ENCODE measurements at regions not wholly inside any gene's neighbourhood (a gene's known extent, or its start where the extent isn't known, plus 50 kb on each side); places are given as distances from the start of the nearest gene placed in this dataset.

DNA sequence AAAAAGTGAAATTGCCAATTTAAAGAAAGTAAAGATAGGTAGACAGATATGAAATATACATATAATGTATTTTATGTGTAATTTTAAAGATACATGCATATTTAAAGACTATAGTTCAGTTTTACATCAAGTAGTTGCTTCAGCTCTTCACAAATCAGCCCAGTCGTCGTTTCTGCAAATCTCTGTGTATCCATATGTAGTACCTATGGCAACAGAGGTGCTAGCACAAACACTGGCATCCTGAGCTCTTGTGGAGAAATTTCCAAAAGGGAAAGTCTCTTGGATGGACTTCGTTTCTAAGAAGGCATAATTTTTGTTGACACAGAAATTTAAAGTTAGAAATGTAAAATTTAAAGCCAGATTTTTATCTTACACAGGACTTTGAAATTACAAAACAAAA lies 1284.7 kb downstream of the ROBO1 start:
- H3K4me3 ChIP-seq (replicated peaks; ENCODE audit: low read depth, low read length): no peak overlapping the region
- TF ChIP-seq, protein P1, sequence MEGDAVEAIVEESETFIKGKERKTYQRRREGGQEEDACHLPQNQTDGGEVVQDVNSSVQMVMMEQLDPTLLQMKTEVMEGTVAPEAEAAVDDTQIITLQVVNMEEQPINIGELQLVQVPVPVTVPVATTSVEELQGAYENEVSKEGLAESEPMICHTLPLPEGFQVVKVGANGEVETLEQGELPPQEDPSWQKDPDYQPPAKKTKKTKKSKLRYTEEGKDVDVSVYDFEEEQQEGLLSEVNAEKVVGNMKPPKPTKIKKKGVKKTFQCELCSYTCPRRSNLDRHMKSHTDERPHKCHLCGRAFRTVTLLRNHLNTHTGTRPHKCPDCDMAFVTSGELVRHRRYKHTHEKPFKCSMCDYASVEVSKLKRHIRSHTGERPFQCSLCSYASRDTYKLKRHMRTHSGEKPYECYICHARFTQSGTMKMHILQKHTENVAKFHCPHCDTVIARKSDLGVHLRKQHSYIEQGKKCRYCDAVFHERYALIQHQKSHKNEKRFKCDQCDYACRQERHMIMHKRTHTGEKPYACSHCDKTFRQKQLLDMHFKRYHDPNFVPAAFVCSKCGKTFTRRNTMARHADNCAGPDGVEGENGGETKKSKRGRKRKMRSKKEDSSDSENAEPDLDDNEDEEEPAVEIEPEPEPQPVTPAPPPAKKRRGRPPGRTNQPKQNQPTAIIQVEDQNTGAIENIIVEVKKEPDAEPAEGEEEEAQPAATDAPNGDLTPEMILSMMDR (IDR thresholded peaks at IDR 0.05; ENCODE audit: low read depth, low read length, missing control alignments): no peak
- DNase-seq (ENCODE audit: extremely low read depth, low read depth): no peak

DNA sequence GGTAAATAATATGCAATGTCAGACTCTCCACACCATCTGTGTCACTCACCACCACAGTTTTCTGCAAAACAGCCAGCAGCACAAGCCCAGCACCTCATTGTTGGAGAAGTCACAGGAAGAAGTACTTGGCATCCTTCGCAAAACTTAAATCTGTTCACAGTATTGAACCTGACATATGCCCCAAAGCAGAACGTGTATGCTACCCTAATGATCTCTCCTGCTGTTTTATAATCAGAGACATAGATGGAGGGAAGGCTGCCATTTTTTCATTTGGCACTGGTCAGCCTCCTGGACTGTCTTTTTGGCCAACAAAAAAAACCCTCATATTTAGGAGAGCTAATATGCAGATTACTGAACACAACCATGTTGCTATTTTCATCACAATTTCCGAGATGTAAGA lies 1272.9 kb downstream of the ROBO1 start:
- TF ChIP-seq, protein P1 (IDR thresholded peaks at IDR 0.05; ENCODE audit: low read depth, low read length, missing control alignments): no peak
- DNase-seq (ENCODE audit: extremely low read depth, low read depth): no peak
- H3K4me3 ChIP-seq (replicated peaks; ENCODE audit: low read depth, low read length): no peak overlapping the region

DNA sequence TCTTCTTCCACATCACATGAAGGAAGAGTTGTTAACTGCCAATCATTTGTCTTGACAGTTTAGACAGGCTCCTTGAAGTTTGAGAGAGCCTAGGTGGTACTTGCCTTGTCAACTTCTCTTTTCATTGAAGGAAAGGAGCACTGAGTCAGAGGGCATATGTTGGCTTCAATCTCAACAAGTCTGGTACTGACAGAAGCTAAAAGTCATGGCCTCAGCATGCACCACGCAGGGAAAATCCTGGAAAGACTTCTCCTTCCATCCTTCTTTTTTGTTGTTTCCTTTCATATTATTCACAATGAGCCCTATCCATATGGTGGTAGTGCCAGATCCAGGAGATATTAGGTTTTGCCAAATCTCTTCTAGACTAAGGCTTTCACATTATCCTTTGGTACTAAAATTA lies 1272.5 kb downstream of the ROBO1 start:
- DNase-seq (ENCODE audit: extremely low read depth, low read depth): no peak
- TF ChIP-seq, protein P1 (IDR thresholded peaks at IDR 0.05; ENCODE audit: low read depth, low read length, missing control alignments): no peak
- H3K4me3 ChIP-seq (replicated peaks; ENCODE audit: low read depth, low read length): no peak overlapping the region

DNA sequence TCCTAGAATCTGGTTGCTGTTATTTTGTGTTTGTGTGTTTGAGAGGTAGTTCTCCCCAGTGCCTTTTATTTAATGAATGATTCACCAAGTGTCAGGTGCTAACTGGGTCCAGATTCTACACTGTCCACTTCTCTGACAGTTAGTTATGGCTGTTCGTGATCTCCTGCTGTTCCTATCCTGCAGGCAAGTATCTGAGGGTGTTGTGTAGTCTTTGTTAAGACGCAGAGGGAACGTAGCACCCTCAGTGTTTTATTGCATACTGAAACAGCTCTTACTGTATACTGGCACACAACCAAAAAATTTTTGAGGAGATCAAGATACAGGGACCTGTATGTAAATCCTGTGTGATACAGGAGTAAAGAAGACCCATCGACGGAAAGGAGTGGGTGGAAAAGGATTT lies 1271.3 kb downstream of the ROBO1 start:
- no peak overlapping the region for H3K4me3 ChIP-seq (replicated peaks; ENCODE audit: low read depth, low read length)
- TF ChIP-seq, protein P1 (IDR thresholded peaks at IDR 0.05; ENCODE audit: low read depth, low read length, missing control alignments): no peak
- DNase-seq (ENCODE audit: extremely low read depth, low read depth): no peak

DNA sequence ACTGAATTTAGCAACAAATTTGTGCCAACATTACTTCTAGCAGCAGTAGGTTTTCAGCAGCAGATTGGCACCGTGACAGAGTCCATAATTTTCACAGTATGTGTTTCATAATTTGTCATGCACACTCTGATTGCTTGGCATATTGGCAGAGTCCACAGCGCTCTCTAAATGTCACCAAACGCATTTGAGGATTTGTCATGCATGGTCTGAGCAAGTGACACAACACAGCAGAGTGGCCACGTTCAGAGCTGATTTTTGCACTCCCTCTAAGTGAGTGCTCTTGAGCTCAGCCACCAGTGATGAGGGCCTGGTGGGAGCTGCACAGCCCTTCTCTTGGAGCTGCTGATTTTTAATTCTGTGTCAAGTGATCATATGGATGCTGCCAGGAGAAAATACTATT lies 1270.8 kb downstream of the ROBO1 start:
- no peak for DNase-seq (ENCODE audit: extremely low read depth, low read depth)
- no peak overlapping the region for H3K4me3 ChIP-seq (replicated peaks; ENCODE audit: low read depth, low read length)
- TF ChIP-seq, protein P1 (IDR thresholded peaks at IDR 0.05; ENCODE audit: low read depth, low read length, missing control alignments): no peak

DNA sequence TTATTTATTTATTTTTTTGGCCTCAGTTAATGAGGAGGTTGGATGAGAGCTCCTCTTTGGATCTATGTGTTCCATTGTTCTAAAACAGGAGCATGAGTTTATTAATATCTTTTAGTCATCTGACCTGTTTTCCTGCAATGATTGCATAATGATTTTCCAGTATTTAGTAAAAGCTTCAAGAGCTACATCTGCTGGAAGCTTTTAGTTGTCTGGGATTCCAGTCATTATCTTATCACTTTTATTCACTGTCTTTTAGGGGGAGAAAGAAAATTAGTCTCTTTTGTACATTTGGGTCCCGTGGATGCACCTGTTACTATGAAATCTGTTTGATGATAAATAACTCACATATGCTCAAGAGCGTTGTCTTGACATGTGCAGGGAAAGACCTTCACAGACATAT lies 1270.0 kb downstream of the ROBO1 start:
- DNase-seq (ENCODE audit: extremely low read depth, low read depth): no peak
- TF ChIP-seq, protein P1 (IDR thresholded peaks at IDR 0.05; ENCODE audit: low read depth, low read length, missing control alignments): no peak

DNA sequence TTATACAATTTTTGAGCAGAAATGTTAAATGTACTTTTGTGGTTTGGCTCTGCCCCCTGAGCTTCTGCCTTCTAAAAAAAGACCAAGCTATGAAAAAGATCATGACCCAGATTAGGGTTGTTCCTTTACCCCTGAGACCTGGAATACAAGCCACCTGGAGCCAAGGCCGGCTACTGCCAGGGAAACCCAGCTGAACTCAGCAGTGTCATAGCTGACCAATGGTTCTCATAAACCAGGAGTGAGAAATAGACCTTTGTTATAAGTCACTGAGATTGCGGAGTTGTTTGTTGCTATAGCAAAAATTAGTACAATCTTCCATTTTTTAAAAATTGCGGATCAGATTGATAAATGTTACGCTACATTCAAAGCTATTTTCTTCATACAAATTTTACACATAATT lies 1261.7 kb downstream of the ROBO1 start:
- no peak overlapping the region for H3K4me3 ChIP-seq (replicated peaks; ENCODE audit: low read depth, low read length)
- TF ChIP-seq, protein P1 (IDR thresholded peaks at IDR 0.05; ENCODE audit: low read depth, low read length, missing control alignments): no peak
- DNase-seq (ENCODE audit: extremely low read depth, low read depth): no peak

More for the DNA sequence above, 1270.0 kb downstream of the ROBO1 start:
- H3K4me3 ChIP-seq (replicated peaks; ENCODE audit: low read depth, low read length): no peak overlapping the region
